KG1 (cell line): ENCODE measurements at regions not wholly inside any gene's neighbourhood (a gene's known extent, or its start where the extent isn't known, plus 50 kb on each side); places are given as distances from the start of the nearest gene placed in this dataset.
"Not testable (repeated sequence)": the region's sequence is repeated elsewhere in the genome, so short reads cannot be mapped to it uniquely, and the experiment has no call there.

Experiments
- DNase-seq: peaks from one replicate; lab custom pipeline; 2025; lab: John Stamatoyannopoulos, UW

DNA sequence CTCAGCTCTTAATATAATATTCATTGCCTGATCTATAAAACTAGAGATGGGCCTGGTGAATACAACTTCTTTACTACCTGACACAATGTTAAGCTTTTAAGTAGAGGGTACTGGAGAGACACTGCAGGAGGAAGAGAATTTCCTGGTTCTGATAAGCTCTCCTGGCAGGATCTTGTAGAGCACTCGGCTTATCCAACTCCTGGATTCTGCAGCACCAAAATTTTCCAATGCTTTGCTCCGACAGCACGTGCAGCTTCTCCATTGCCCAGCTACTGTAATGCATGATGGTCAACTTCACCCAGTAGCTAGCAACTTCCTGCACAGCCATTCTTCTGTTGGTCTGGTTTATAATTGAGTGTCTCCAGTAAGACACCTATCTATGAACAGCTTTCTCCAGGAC lies 686.2 kb upstream of the BOD1L1 start:
- no peak for DNase-seq

DNA sequence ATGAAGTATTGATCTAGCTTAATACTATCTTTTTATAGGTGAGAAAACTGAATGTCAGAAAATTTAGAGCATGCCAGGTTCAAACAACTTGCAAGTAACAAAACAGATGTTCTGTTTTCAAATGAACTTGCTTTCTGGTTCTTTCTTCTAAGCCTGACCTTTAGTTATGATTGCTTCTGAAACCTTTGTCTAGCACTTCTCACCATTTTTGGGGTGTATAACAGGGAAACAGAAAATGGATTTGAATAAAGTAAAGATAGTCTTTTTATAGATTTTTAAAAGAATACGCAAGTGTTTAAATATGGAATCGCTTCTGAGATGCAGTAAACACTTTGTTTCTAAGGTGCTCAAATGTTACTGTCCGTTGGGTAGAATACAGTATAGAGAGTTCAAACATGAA lies 687.2 kb upstream of the CPEB2 start:
- no peak for DNase-seq

DNA sequence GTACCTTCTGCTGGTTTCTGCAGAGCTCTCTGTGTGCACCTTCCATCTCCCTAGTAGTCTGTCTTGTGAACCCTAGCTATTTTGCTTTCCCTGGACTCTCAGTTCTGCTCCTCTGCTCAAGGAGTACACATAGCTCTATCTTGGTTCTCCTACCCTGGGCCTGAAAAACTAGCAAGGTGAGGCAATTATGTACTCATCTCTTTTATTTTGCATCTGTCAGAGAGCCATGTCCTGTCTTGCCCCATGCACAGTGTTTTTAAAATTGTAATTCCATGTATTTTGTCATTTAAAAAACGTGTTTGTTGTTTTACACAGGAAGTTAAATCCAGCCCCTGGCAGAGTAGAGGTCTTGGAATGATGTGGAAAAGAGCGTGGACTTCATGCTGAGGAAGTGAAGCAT lies 684.9 kb upstream of the CPEB2 start:
- DNase-seq = no peak

DNA sequence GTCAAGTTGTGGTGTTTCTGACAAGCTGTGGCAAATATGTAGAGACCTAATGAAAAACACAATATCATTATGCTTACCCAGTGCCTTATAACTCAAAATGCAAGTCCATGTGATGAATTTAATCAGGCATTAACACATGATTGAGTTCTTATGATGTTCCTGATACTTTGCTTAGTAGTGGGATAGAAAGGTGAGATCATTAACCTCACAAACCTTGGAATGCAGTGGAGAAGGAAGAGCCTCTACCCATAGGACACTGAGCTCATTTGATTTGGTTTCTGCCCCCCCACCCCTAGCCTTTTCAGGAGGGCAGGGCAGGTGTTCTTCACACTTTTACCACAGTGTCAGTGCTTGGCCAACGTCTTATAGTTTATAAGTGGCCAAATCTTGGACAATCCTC lies 683.6 kb upstream of the CPEB2 start:
- DNase-seq = no peak

DNA sequence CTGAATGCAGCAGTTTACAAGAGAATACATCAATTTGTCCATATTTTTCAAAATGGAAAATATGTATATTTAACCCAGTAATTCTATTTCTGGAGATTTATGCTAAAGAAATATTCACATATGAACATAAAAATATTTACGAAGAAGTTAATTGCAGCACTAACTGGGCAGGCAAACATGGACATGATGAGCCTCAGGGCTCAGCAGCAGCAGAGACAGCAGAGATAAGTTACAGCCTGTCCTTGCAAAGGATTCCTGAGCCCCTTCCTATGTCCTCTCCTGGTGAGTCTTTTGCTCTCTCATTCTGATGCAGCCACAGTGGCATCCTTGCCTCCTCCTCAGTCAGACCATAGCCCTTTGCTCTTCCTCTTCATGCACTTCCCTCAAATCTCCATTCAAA lies 680.6 kb upstream of the CPEB2 start:
- no peak for DNase-seq

DNA sequence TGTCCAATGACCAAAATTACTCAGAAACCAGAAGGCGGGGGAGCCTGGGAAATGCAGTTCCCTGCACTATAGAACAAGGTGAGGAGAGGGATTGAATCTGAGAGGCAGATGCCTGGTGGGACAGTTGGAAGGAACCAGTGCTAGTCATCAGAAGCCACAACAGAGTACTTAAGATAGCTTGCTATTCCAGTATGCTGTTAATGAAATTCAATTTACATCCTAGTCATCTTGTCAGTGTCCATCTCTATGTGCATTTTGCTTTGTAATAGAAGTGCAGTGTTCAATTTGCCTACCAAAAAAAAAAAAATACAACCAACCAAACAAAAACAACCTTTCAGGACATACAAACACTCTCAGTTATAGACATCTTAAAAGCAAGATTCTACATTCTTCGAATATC lies 679.1 kb upstream of the CPEB2 start:
- DNase-seq = no peak

DNA sequence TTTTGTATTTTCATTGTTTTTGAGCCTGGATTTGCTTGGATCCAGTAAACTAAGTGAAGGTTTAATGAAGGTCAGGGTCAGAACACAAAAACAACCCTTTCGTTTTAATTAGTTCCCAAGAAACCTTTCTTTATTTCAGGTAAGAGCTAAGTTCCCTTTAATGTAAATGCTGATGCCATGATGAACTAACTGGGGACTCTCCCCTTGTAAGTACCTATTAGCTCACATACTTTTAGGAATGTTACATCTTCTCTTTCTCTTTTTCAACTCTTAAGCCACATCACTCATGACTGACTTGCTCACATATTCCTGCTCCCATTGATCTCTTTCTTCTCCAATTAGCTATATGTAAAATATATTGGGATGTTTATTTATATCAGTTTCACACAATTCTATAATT lies 673.1 kb upstream of the CPEB2 start:
- DNase-seq = no peak

DNA sequence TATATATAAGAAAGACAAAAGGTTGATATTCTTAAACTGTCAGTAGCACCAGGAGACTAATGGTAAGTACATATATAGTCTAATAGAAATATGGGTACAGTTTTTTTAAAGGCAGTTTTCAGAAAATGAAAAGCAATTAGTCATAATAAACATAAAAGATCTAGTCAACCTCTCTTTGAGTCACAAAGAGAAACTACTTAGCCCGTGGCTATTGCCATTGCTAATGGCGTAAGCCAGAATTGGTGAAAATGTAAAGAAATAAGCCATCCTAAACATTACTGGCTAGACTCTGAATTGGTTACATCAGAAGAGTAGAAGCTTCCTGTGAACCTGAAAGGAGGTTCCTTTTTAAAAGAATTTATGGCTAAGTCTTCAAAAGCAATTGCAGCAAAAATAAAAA lies 668.7 kb upstream of the CPEB2 start:
- no peak for DNase-seq

DNA sequence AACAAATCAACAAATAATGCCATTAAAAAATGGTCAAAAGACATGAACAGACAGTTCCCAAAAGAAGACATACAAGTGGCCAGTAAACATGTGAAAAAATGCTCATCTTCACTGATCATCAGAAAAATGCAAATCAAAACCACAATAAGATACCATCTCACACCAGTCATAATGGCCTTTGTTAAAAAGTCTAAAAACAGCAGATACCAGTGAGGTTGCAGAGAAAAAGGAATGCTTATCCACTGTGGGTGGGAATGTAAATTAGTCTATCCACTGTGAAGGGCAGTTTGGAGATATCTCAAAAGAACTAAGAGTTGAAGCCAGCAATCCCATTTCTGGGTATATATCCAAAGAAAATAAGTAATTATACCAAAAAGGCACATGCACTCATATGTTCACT lies 668.1 kb upstream of the CPEB2 start:
- DNase-seq = no peak

DNA sequence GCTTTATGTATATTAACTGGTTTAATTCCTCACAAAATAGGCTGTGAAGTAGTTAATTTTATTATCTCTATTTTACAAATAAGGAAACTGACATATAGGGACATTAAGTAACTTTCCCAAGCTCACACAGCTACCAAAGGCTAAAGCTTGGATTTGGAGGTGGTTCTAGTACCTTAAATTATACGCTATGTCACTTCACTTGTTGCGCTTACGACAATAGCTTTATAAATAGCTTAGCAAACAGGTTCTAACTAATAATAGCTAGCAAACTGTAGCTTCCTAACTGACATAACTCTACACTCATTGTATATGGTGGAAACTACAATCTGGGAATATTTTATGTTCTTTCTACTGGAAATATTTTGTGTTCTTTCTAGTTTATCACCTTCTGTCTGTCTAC lies 666.4 kb upstream of the CPEB2 start:
- DNase-seq = no peak

DNA sequence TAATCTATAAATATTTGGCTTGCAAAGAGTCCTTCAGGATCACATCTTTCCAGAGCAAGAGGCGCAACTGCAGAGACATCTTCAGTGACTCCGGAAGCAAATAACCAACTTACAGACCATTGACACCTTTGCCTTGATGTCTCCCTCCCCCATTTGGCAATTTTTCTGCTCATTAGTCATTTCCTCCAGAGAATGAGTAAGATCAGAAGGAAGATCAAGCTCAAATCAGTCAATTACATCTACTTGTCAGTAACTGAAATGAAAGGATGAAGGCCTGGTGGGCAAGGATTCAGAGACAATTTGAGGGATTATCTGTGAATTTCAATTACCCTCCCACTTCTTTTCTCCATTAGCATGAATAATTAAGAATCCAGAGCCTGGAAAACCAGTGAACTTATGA lies 665.6 kb upstream of the CPEB2 start:
- no peak for DNase-seq

DNA sequence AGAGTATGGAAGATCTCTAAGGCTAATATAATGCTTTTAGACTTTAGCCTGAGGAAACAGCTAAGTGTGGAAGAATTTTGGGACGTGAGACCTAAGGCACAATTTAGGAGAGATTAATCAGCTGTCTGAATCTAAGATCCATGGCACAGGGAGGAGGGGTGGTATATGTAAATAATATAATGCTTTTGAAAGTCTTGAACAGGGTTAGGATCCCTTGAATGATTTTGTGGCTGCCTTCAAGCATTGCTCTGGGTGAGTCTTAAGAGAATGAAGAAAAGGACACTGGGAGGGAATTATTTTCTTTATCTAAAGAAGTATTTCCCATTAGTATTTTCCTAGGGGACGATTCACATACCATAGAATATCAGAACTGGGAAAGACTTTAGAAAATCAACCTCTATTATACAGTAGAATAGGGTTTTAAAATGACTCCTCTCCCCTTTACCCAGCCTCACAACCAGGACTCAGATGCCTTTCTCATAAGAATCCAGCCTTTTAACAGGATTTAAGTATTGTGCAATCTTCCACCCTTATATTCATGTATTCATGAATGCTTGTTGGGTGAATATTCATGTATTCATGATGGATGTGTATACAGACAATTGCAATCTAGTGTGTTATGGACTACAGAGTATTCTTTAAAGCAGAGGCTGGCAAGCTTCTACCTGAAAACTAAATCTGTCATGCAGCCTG lies 664.2 kb upstream of the CPEB2 start:
- no peak for DNase-seq

DNA sequence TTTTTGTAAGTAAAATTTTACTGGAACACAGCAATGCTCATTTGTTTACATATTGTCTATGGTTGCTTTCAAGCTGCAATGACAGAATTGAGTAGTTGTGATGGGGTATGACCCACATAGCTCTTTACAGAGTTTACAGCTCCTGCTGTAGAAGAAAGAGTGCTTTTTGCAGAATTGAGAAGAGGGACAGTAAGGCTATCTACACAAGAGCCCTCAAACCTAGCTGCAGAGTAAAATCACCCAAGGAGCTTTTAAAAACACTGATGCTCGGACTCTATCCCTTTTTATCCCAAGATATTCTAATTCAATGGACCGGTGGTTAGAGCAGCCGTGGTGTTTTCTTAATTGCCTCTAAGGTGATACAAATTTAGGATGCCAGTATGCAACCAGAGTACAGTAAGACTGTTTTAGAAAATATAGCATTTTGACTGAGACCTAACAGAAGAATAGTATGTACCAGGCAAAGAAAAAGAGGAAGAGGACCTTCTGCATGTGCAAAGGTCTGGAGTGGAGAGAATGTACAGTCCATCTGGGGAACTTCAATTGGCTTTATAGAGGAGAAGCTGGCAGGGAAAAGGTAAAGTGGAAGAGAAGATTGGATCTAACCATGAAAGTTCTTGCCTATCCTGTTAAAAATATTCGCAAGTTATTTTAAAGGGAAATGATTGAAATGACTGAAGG lies 663.6 kb upstream of the CPEB2 start:
- DNase-seq = no peak

DNA sequence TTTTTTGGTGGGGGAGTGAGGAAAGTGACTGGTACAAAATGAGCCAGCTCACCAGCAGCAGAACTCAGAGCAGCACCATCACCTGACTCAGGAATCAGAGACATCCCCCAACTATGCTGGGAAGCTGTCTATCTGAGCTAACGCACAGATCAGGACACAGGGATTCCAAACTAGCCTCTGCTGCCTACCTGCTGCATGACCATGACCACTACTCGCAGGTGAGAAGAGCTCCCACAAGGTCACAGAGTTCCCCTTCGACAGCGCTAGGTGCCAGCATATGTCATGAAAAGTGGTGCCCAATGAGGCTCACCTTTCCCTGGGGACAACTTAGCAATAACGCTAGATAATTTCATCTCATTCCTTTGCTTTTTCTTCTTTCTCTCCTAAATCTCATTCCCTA lies 662.6 kb upstream of the CPEB2 start:
- no peak for DNase-seq

DNA sequence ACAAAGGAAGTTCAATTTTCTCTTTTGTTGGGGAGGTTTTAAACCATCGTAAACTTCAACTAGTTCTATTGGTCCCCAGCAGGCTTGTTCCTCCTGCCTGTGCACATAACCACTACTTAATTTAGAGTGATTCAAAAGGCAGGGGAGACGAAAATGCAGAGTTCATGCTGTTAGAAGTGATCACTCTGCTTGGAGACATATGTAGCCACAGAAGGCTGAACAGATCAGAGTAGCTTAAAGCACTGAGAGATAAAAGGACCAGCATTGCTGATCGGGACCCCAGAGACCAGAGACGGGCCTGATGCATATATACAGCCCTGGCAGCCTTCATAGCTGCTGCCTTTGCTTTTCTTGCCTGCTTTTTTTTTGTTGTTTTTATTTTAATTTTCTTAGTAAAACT lies 662.0 kb upstream of the CPEB2 start:
- peak; percentile 12 for DNase-seq

DNA sequence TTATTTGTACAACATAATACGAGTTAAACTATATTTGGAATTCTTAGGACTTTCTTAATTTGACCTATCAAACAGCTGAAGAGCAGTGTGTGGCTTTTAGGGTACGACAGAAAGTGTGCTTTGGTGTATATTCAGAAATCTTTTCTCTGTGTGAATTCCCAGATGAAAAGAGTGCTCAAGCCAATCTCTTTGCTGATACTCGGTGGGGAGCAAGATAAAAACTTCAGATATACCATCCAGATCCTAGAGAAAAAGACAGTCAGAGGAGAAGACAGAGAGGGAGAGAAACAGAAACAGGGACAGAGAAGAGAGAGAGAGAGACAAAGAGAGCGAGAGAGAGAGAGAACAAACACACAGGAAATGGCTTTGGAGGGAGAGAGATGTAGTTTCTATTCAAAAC lies 658.3 kb upstream of the CPEB2 start:
- no peak for DNase-seq

DNA sequence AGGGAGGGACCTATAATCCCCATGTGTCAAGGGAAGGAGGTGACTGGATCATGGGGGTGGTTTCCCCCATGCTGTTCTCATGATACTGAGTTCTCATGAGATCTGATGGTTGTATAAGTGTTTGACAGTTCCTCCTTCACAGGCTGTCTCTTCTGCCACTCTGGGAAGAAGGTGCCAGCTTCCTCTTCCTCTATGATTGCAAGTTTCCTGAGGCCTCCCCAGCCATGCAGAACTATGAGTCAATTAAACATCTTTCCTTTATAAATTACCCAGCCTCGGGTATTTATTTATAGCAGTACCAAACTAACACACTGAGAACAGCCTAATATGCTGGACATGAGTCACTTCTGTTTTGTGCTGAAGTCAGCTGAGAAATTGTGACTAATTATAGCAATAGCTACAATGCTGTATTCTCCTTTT lies 656.9 kb upstream of the CPEB2 start:
- DNase-seq = no peak

DNA sequence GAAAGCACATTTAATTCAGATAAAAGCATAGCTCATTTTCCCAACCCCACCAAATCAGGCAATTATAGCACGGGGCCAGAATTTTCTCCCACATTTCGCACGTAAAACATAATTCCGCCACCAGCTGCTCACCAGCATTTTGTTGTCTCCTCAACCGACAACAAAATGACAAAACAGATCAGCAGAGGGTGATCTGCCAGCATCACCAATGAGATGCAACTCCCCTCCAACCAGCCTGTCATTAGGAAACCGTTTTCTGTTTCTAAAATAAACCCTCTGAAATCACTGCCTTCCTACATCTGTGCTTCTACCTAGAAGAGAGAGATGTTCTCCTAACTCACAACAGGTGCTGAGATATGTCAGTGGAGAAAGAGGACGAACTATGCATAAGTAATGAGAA lies 654.8 kb upstream of the CPEB2 start:
- DNase-seq = no peak

DNA sequence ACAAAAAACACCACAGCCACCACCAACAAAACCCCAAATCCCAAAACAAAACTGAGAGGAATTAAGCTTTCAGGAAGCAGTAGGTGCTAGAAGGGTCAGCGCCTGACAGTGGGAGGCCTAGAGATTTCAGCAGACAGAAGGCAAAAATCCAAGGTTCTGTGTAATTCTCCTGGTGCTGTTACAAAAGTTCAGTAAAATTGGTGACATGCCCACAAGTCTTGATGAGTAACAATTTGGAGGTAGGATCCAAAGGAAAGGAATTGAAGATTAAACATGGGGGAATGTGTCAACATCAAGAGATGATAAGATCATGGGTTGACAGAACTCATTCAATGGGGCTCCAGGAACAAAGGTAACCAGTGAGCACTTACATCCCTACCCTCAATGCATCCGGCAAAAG lies 653.8 kb upstream of the CPEB2 start:
- no peak for DNase-seq

DNA sequence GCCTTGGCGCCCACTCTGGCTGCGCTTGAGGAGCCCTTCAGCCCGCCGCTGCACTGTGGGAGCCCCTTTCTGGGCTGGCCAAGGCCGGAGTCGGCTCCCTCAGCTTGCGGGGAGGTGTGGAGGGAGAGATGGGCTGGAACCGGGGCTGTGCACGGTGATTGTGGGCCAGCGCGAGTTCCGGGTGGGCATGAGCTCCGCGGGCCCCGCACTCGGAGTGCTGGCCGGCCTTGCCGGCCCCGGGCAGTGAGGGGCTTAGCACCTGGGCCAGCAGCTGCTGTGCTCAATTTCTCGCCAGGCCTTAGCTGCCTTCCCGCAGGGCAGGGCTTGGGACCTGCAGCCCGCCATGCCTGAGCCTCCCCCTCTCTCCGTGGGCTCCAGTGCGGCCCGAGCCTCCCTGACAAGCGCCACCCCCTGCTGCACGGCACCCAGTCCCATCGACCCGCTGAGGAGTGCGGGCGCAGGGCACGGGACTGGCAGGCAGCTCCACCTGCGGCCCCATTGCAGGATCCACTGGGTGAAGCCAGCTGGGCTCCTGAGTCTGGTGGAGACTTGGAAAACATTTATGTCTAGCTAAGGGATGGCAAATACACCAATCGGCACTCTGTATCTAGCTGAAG lies 643.6 kb upstream of the CPEB2 start:
- DNase-seq = not testable (repeated sequence)

DNA sequence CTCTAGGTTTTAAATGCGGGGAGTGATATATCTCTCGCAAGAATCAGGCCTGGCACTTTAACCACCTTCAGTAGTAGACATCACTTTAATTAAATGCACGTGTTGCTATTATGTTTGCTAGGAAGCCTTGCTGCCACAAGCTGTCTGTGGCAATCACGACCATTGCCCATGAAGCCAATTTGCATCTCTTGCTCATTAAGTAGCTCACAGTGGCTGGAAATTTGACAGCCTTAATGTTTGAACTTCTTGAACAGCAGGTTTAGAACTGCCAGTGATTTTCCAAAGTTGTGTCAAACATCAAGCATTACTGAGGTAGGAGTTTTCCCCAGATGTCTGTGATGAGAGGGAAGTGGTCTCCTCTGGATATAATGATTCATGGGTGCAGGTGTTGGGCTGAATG lies 642.3 kb upstream of the CPEB2 start:
- no peak for DNase-seq

DNA sequence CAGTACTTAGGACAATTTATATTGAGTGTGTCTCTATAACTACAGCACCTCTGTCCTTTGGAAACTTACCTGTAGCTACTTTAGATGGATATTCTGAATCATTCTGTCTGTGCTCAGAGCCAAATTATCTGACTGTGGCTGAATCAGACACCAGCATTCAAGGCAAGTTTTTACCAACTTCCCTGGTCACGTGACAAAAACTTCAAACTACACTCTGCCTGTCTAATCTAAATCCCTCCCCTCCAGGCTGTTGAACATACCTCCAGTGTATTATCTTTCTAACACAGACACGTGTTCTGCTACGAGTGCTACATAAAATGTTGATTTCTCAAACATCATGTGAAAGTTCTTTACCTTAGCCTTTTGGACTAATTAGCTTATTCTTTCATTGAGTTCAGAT lies 641.2 kb upstream of the CPEB2 start:
- DNase-seq = no peak

DNA sequence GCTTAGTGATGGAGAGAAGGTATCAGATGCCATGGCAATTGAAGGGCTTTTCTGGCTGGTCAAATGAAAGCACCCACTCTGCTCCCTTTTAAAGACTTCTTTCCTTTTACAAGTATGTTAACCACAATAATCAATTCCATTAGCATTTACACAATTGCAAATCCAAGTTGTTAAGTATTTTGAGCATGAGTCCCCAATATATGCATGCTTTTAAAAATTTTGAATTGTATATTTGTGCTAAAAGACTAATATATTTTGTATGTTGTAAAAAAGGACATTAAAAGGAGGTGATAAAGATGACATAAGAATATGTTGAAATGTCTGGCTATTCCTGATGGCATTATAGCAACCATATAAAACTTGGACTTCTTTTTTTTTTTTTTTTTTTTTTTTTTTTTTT lies 639.9 kb upstream of the CPEB2 start:
- no peak for DNase-seq
